ENCODE measurements at regions not wholly inside any gene's neighbourhood (a gene's known extent, or its start where the extent isn't known, plus 50 kb on each side); places are given as distances from the start of the nearest gene placed in this dataset.

- TF ChIP-seq ZKSCAN8 (CRISPR knock-in tag; IDR thresholded peaks at IDR 0.05) (no peak), HNRNPH1 (optimal IDR thresholded peaks at IDR 0.05; ENCODE audit: low read depth, low read length) (no peak)
Measured at GRCh38 chr13:90448466-90449037, 898.9 kb upstream of the MIR17HG start.

All from K562 (cell line).